ENCODE measurements at regions not wholly inside any gene's neighbourhood (a gene's known extent, or its start where the extent isn't known, plus 50 kb on each side); places are given as distances from the start of the nearest gene placed in this dataset.

GRCh38 chr12:41983394-41983793 is 161.3 kb downstream of the GXYLT1 start:
- DNase-seq (ENCODE audit: low read depth in 2 of 3, low spot score in 1 of 3), result no peak

GRCh38 chr12:41981758-41982157 is 162.9 kb downstream of the GXYLT1 start:
- no peak for DNase-seq (ENCODE audit: low read depth in 2 of 3, low spot score in 1 of 3)

GRCh38 chr12:41981013-41981412 is 163.7 kb downstream of the GXYLT1 start:
- DNase-seq (ENCODE audit: low read depth in 2 of 3, low spot score in 1 of 3), result no peak

GRCh38 chr12:41980390-41980789 is 164.3 kb downstream of the GXYLT1 start:
- DNase-seq (ENCODE audit: low read depth in 2 of 3, low spot score in 1 of 3), result no peak

GRCh38 chr12:41979574-41979973 is 165.1 kb downstream of the GXYLT1 start:
- no peak for DNase-seq (ENCODE audit: low read depth in 2 of 3, low spot score in 1 of 3)

GRCh38 chr12:41972598-41972997 is 172.1 kb downstream of the GXYLT1 start:
- no peak for DNase-seq (ENCODE audit: low read depth in 2 of 3, low spot score in 1 of 3)

- DNase-seq (ENCODE audit: low read depth in 2 of 3, low spot score in 1 of 3), result no peak
Measured at GRCh38 chr12:41972196-41972595, 172.5 kb downstream of the GXYLT1 start.

- DNase-seq (ENCODE audit: low read depth in 2 of 3, low spot score in 1 of 3), result no peak
Measured at GRCh38 chr12:41970744-41971143, 173.9 kb downstream of the GXYLT1 start.

- DNase-seq (ENCODE audit: low read depth in 2 of 3, low spot score in 1 of 3), result no peak
Measured at GRCh38 chr12:41968599-41968998, 176.1 kb downstream of the GXYLT1 start.

GRCh38 chr12:41967668-41968500 is 176.8 kb downstream of the GXYLT1 start:
- DNase-seq (ENCODE audit: low read depth in 2 of 3, low spot score in 1 of 3), result no peak

- DNase-seq (ENCODE audit: low read depth in 2 of 3, low spot score in 1 of 3), result no peak
Measured at GRCh38 chr12:41966916-41967315, 177.8 kb downstream of the GXYLT1 start.

- DNase-seq (ENCODE audit: low read depth in 2 of 3, low spot score in 1 of 3), result no peak
Measured at GRCh38 chr12:41966001-41966400, 178.7 kb downstream of the GXYLT1 start.

- no peak for DNase-seq (ENCODE audit: low read depth in 2 of 3, low spot score in 1 of 3)
Measured at GRCh38 chr12:41963398-41963797, 181.3 kb downstream of the GXYLT1 start.

GRCh38 chr12:41962171-41962572 is 182.5 kb downstream of the GXYLT1 start:
- DNase-seq (ENCODE audit: low read depth in 2 of 3, low spot score in 1 of 3), result no peak

GRCh38 chr12:41959271-41959670 is 185.4 kb downstream of the GXYLT1 start:
- DNase-seq (ENCODE audit: low read depth in 2 of 3, low spot score in 1 of 3), result no peak

- no peak for DNase-seq (ENCODE audit: low read depth in 2 of 3, low spot score in 1 of 3)
Measured at GRCh38 chr12:41956353-41956752, 188.3 kb downstream of the GXYLT1 start.

- DNase-seq (ENCODE audit: low read depth in 2 of 3, low spot score in 1 of 3), result no peak
Measured at GRCh38 chr12:41950455-41950854, 194.2 kb downstream of the GXYLT1 start.

GRCh38 chr12:41946106-41946505 is 198.6 kb downstream of the GXYLT1 start:
- DNase-seq (ENCODE audit: low read depth in 2 of 3, low spot score in 1 of 3), result no peak

GRCh38 chr12:41944216-41944615 is 200.5 kb downstream of the GXYLT1 start:
- DNase-seq (ENCODE audit: low read depth in 2 of 3, low spot score in 1 of 3), result no peak

GRCh38 chr12:41943671-41944070 is 201.0 kb downstream of the GXYLT1 start:
- no peak for DNase-seq (ENCODE audit: low read depth in 2 of 3, low spot score in 1 of 3)

- DNase-seq (ENCODE audit: low read depth in 2 of 3, low spot score in 1 of 3), result no peak
Measured at GRCh38 chr12:41942354-41942753, 202.3 kb downstream of the GXYLT1 start.

GRCh38 chr12:41941079-41941478 is 203.6 kb downstream of the GXYLT1 start:
- no peak for DNase-seq (ENCODE audit: low read depth in 2 of 3, low spot score in 1 of 3)

GRCh38 chr12:41940571-41940970 is 204.1 kb downstream of the GXYLT1 start:
- no peak for DNase-seq (ENCODE audit: low read depth in 2 of 3, low spot score in 1 of 3)

Measured in stimulated activated CD4-positive, alpha-beta T cell treated with anti-CD3 and anti-CD28 coated beads, Interleukin-12 subunit alpha, Interleukin-12 subunit beta, amount 100 ng/mL, for 48 hours (primary cell).